Spleen (tissue), 7 donors: ENCODE measurements at regions not wholly inside any gene's neighbourhood (a gene's known extent, or its start where the extent isn't known, plus 50 kb on each side); places are given as distances from the start of the nearest gene placed in this dataset.

Source experiments
- POLR2AphosphoS5 ChIP-seq, 3 donors: sonication (generic); formaldehyde crosslinking; IDR thresholded peaks; one replicate each; pipeline ENCODE4 v1.5.1; 2017; ENCODE audit warnings: antibody characterized with exemption in 3 of 3
- TF ChIP-seq, protein P1 (sequence below), 11 experiments: fragments of 200-600 bp in 7 of 11; fragments of 450-650 bp in 4 of 11; sonication (generic) in 4 of 11; IDR thresholded peaks in 8 of 11; conservative IDR thresholded peaks in 3 of 11; 1 replicate in 7 of 11; 2 replicates in 4 of 11; pipeline versions ENCODE4 v1.4.0 to v1.8.0; 2016 to 2021; ENCODE audit warnings: antibody characterized with exemption in 11 of 11, inconsistent platforms in 4 of 11, mild to moderate bottlenecking in 1 of 11
- donor health status: DM: no; HTN: no; CAD: no; lungs with moderate emphysema.
- donor health status: DM: no; HTN: no; CAD: no.
- donor health status: DM: no; HTN: no; CAD: no.

DNA sequence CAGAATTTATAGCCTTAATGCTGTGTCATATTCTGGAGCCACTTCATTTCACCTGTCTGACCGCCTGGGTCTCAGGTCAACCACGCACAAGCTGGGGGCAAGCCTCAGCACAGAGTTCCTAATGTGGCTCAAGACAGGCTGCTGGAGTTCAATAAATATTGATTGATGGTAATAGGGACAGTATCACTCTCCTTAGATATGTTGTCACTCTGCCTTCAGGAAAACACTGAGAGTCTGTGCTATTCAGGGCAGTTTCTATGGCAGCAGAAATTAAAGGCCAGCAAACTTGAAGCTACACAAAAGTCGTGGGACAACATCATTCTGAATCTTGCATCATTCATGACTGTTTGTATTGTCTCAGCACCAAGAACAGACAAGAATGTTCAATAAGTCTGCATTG lies 696.1 kb downstream of the METTL4 start:
- TF ChIP-seq, protein P1, sequence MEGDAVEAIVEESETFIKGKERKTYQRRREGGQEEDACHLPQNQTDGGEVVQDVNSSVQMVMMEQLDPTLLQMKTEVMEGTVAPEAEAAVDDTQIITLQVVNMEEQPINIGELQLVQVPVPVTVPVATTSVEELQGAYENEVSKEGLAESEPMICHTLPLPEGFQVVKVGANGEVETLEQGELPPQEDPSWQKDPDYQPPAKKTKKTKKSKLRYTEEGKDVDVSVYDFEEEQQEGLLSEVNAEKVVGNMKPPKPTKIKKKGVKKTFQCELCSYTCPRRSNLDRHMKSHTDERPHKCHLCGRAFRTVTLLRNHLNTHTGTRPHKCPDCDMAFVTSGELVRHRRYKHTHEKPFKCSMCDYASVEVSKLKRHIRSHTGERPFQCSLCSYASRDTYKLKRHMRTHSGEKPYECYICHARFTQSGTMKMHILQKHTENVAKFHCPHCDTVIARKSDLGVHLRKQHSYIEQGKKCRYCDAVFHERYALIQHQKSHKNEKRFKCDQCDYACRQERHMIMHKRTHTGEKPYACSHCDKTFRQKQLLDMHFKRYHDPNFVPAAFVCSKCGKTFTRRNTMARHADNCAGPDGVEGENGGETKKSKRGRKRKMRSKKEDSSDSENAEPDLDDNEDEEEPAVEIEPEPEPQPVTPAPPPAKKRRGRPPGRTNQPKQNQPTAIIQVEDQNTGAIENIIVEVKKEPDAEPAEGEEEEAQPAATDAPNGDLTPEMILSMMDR (IDR thresholded peaks at IDR 0.05 in 8 of 11, conservative IDR thresholded peaks at IDR 0.05 in 3 of 11), result no peak
- TF ChIP-seq POLR2AphosphoS5 (IDR thresholded peaks at IDR 0.05), result no peak
